Suppressor macrophage treated with lipopolysaccharide for 4 hours (primary cell): ENCODE measurements at regions not wholly inside any gene's neighbourhood (a gene's known extent, or its start where the extent isn't known, plus 50 kb on each side); places are given as distances from the start of the nearest gene placed in this dataset.

Experiments used
- DNase-seq: peaks from one replicate; pipeline ENCODE4 v3.0.0-alpha.2; 2020

- DNase-seq = no peak
These were observed 317.4 kb upstream of the ZNF32 start for GRCh38 chr10:43965918-43966570.

GRCh38 chr10:43965033-43965917 is 316.6 kb upstream of the ZNF32 start:
- DNase-seq = peak; percentile 27

- DNase-seq = no peak
These were observed 315.8 kb upstream of the ZNF32 start for GRCh38 chr10:43964486-43964885.

- no peak for DNase-seq
These were observed 315.2 kb upstream of the ZNF32 start for GRCh38 chr10:43963793-43964425.

- no peak for DNase-seq
These were observed 314.7 kb upstream of the ZNF32 start for GRCh38 chr10:43963379-43963778.

- DNase-seq = no peak
These were observed 313.9 kb upstream of the ZNF32 start for GRCh38 chr10:43962346-43963191.

- DNase-seq = peak; percentile 34
These were observed 313.1 kb upstream of the ZNF32 start for GRCh38 chr10:43961523-43962345.

GRCh38 chr10:43960981-43961380 is 312.3 kb upstream of the ZNF32 start:
- DNase-seq = no peak

- DNase-seq = no peak
These were observed 311.8 kb upstream of the ZNF32 start for GRCh38 chr10:43960477-43960876.

- no peak for DNase-seq
These were observed 311.4 kb upstream of the ZNF32 start for GRCh38 chr10:43960135-43960415.

GRCh38 chr10:43959364-43960134 is 310.9 kb upstream of the ZNF32 start:
- DNase-seq = no peak

- no peak for DNase-seq
These were observed 310.3 kb upstream of the ZNF32 start for GRCh38 chr10:43958964-43959363.

GRCh38 chr10:43958071-43958432 is 309.4 kb upstream of the ZNF32 start:
- DNase-seq = no peak

GRCh38 chr10:43957267-43958070 is 308.8 kb upstream of the ZNF32 start:
- no peak for DNase-seq

- DNase-seq = no peak
These were observed 307.3 kb upstream of the ZNF32 start for GRCh38 chr10:43955978-43956377.

- no peak for DNase-seq
These were observed 306.4 kb upstream of the ZNF32 start for GRCh38 chr10:43955002-43955596.

- DNase-seq = no peak
These were observed 305.0 kb upstream of the ZNF32 start for GRCh38 chr10:43953672-43954071.

- no peak for DNase-seq
These were observed 304.1 kb upstream of the ZNF32 start for GRCh38 chr10:43952760-43953159.

GRCh38 chr10:43949351-43949750 is 300.7 kb upstream of the ZNF32 start:
- DNase-seq = no peak

GRCh38 chr10:43946445-43946844 is 297.8 kb upstream of the ZNF32 start:
- no peak for DNase-seq
